ENCODE measurements at regions not wholly inside any gene's neighbourhood (a gene's known extent, or its start where the extent isn't known, plus 50 kb on each side); places are given as distances from the start of the nearest gene placed in this dataset.

GRCh38 chr7:10299384-10299783 is 674.3 kb upstream of the PHF14 start:
- no peak for TF ChIP-seq CTCF (IDR thresholded peaks at IDR 0.05; ENCODE audit: low read depth, low read length)

GRCh38 chr7:10300577-10300976 is 673.1 kb upstream of the PHF14 start:
- no peak for TF ChIP-seq CTCF (IDR thresholded peaks at IDR 0.05; ENCODE audit: low read depth, low read length)
- no peak for DNase-seq (ENCODE audit: extremely low read depth, low read depth)

More at GRCh38 chr7:10299384-10299783, 674.3 kb upstream of the PHF14 start:
- DNase-seq (ENCODE audit: extremely low read depth, low read depth) = no peak

- no peak for TF ChIP-seq CTCF (IDR thresholded peaks at IDR 0.05; ENCODE audit: low read depth, low read length)
- no peak for DNase-seq (ENCODE audit: extremely low read depth, low read depth)
These were observed 665.4 kb upstream of the PHF14 start for GRCh38 chr7:10308276-10308675.

- DNase-seq (ENCODE audit: extremely low read depth, low read depth) = no peak
- no peak for TF ChIP-seq CTCF (IDR thresholded peaks at IDR 0.05; ENCODE audit: low read depth, low read length)
These were observed 660.7 kb upstream of the PHF14 start for GRCh38 chr7:10312942-10313341.

GRCh38 chr7:10315881-10316280 is 657.8 kb upstream of the PHF14 start:
- TF ChIP-seq CTCF (IDR thresholded peaks at IDR 0.05; ENCODE audit: low read depth, low read length) = no peak
- no peak for DNase-seq (ENCODE audit: extremely low read depth, low read depth)

GRCh38 chr7:10316488-10316887 is 657.2 kb upstream of the PHF14 start:
- TF ChIP-seq CTCF (IDR thresholded peaks at IDR 0.05; ENCODE audit: low read depth, low read length) = no peak
- DNase-seq (ENCODE audit: extremely low read depth, low read depth) = no peak

- no peak for DNase-seq (ENCODE audit: extremely low read depth, low read depth)
- TF ChIP-seq CTCF (IDR thresholded peaks at IDR 0.05; ENCODE audit: low read depth, low read length) = no peak
These were observed 648.3 kb upstream of the PHF14 start for GRCh38 chr7:10325395-10325794.
